Ishikawa (cell line): ENCODE measurements at regions not wholly inside any gene's neighbourhood (a gene's known extent, or its start where the extent isn't known, plus 50 kb on each side); places are given as distances from the start of the nearest gene placed in this dataset.

Experiments
- CEBPB ChIP-seq: IDR thresholded peaks from 2 replicates; pipeline ENCODE4 v1.6.1; 2012
- CREB1 ChIP-seq: IDR thresholded peaks from 2 replicates; pipeline ENCODE4 v1.6.1; 2012; ENCODE audit warnings: low read depth
- EGR1 ChIP-seq: IDR thresholded peaks from 2 replicates; pipeline ENCODE4 v1.6.1; 2012
- EP300 ChIP-seq: IDR thresholded peaks from 2 replicates; pipeline ENCODE4 v1.6.1; 2012; ENCODE audit warnings: borderline replicate concordance
- FOXM1 ChIP-seq: IDR thresholded peaks from 2 replicates; pipeline ENCODE4 v1.6.1; 2012; ENCODE audit warnings: low read depth, borderline replicate concordance
- MAX ChIP-seq: IDR thresholded peaks from 2 replicates; pipeline ENCODE4 v1.6.1; 2012
- NFIC ChIP-seq: IDR thresholded peaks from 2 replicates; pipeline ENCODE4 v1.6.1; 2012
- RAD21 ChIP-seq: IDR thresholded peaks from 2 replicates; pipeline ENCODE4 v1.6.1; 2012; ENCODE audit warnings: low read depth
- REST ChIP-seq: IDR thresholded peaks from 2 replicates; pipeline ENCODE4 v1.6.1; 2012; ENCODE audit warnings: low read depth, mild to moderate bottlenecking
- TAF1 ChIP-seq: IDR thresholded peaks from 2 replicates; pipeline ENCODE4 v1.6.1; 2012; ENCODE audit warnings: low read depth, mild to moderate bottlenecking
- TCF12 ChIP-seq: IDR thresholded peaks from 2 replicates; pipeline ENCODE4 v1.6.1; 2012; ENCODE audit warnings: low read depth
- TEAD4 ChIP-seq: IDR thresholded peaks from 2 replicates; pipeline ENCODE4 v1.6.1; 2012
- USF1 ChIP-seq: IDR thresholded peaks from 2 replicates; pipeline ENCODE4 v1.6.1; 2012
- YY1 ChIP-seq: IDR thresholded peaks from 2 replicates; pipeline ENCODE4 v1.6.1; 2012; ENCODE audit warnings: low read depth
- ZBTB7A ChIP-seq: IDR thresholded peaks from 2 replicates; pipeline ENCODE4 v1.6.1; 2012; ENCODE audit warnings: low read depth

- TF ChIP-seq EGR1 (no peak), EP300 (no peak), ZBTB7A (no peak), FOXM1 (no peak), NFIC (no peak)
Observed at GRCh38 chr22:23513705-23514104, 66.4 kb downstream of the IGLL1 start.

GRCh38 chr22:23513133-23513532, 67.0 kb downstream of the IGLL1 start:
- no peak for TF ChIP-seq CEBPB
- no peak for TF ChIP-seq REST
- no peak for TF ChIP-seq TAF1
- TF ChIP-seq NFIC: no peak

GRCh38 chr22:23512721-23513120, 67.4 kb downstream of the IGLL1 start:
- TF ChIP-seq TCF12: no peak
- no peak for TF ChIP-seq USF1
- TF ChIP-seq FOXM1: no peak
- TF ChIP-seq CREB1: no peak
- no peak for TF ChIP-seq CEBPB
- TF ChIP-seq MAX: no peak
- TF ChIP-seq EGR1: no peak
- no peak for TF ChIP-seq TEAD4
- TF ChIP-seq RAD21: no peak
- no peak for TF ChIP-seq EP300
- TF ChIP-seq YY1: no peak
- no peak for TF ChIP-seq REST
- TF ChIP-seq NFIC: no peak
- TF ChIP-seq TAF1: no peak
- no peak for TF ChIP-seq ZBTB7A

GRCh38 chr22:23512348-23512705, 67.8 kb downstream of the IGLL1 start:
- TF ChIP-seq USF1 (no peak), TEAD4 (no peak), CREB1 (no peak), EGR1 (no peak), MAX (no peak), TCF12 (no peak), ZBTB7A (no peak), TAF1 (no peak)

GRCh38 chr22:23511627-23512347, 68.3 kb downstream of the IGLL1 start:
- no peak for TF ChIP-seq NFIC
- no peak for TF ChIP-seq TEAD4
- TF ChIP-seq ZBTB7A: no peak

GRCh38 chr22:23509571-23510302, 70.4 kb downstream of the IGLL1 start:
- TF ChIP-seq EP300: no peak
- TF ChIP-seq ZBTB7A: no peak
- no peak for TF ChIP-seq RAD21
- TF ChIP-seq MAX: no peak
- no peak for TF ChIP-seq TCF12
- no peak for TF ChIP-seq NFIC
- no peak for TF ChIP-seq TEAD4
- no peak for TF ChIP-seq EGR1
- no peak for TF ChIP-seq REST
- no peak for TF ChIP-seq YY1
- TF ChIP-seq CEBPB: no peak
- no peak for TF ChIP-seq FOXM1
- TF ChIP-seq TAF1: no peak
